Ovary (tissue), 7 donors: ENCODE measurements at regions not wholly inside any gene's neighbourhood (a gene's known extent, or its start where the extent isn't known, plus 50 kb on each side); places are given as distances from the start of the nearest gene placed in this dataset.

ENCODE experiments used
- DNase-seq, 5 donors: peaks; one replicate each; pipeline ENCODE4 v3.0.0-alpha.2; 2019 to 2020
- H3K27ac ChIP-seq, 2 donors: fragments of 200-600 bp; one replicate each; pipeline versions ENCODE4 v1.5.1 to v1.8.0; 2019 to 2022
- H3K27me3 ChIP-seq: fragments of 200-600 bp; one replicate; pipeline ENCODE4 v1.8.0; 2022
- H3K36me3 ChIP-seq: fragments of 200-600 bp; sonication (generic); one replicate; pipeline ENCODE4 v1.5.1; 2019
- H3K4me1 ChIP-seq: one replicate; pipeline ENCODE4 v1.8.1; 2013; ENCODE audit warnings: mild to moderate bottlenecking, moderate library complexity; ENCODE audit not compliant: insufficient read depth
- H3K4me3 ChIP-seq: fragments of 200-600 bp; sonication (generic); one replicate; pipeline ENCODE4 v1.5.1; 2017
- H3K9me3 ChIP-seq, 2 donors: fragments of 200-600 bp in 1 of 2; sonication (generic) in 1 of 2; one replicate each; pipeline versions ENCODE4 v1.5.1 to v1.8.1; 2013 to 2019; ENCODE audit warnings: mild to moderate bottlenecking in 1 of 2, moderate library complexity in 1 of 2
- EP300 ChIP-seq: sonication (generic); formaldehyde crosslinking; IDR thresholded peaks from one replicate; pipeline ENCODE4 v1.6.1; 2017; ENCODE audit warnings: antibody characterized with exemption
- POLR2A ChIP-seq: fragments of 450-650 bp; IDR thresholded peaks from one replicate; pipeline ENCODE4 v1.6.1; 2017; ENCODE audit warnings: antibody characterized with exemption, mild to moderate bottlenecking, moderate library complexity
- WGBS, 3 donors: extraction: QIAGEN DNeasy Blood & Tissue Kit in 1 of 3; methylation state at CpG; one replicate each; pipeline versions ENCODE4 v1.1.5 to v1.1.7; 2013 to 2017; 5-methylcytosine and 5-hydroxymethylcytosine counted together
- intact Hi-C, 4 donors: fragments of 100-400 bp; cut with DNase I; formaldehyde crosslinking; loops; one replicate each; pipeline versions ENCODE4 v1.11.0 to v1.15.1; 2022 to 2023
- TF ChIP-seq, protein P1 (sequence below), 3 donors: fragments of 450-650 bp in 2 of 3; fragments of 200-600 bp in 1 of 3; IDR thresholded peaks; one replicate each; pipeline versions ENCODE4 v1.5.1 to v1.8.0; 2016 to 2022; ENCODE audit warnings: antibody characterized with exemption in 3 of 3, mild to moderate bottlenecking in 1 of 3
- donor health status: DM: no; HTN: no; CAD: no; lungs with moderate emphysema.
- donor health status: DM: no; HTN: no; CAD: no.
- donor health status: Bipolar disorder and iron deficiency.
- donor health status: DM: no; HTN: no; CAD: no.
- donor health status: DM: yes; HTN: yes; CAD: no.

- 95 to 98% (median 98%) methylated on average over 14 of the region's 14 CpGs for WGBS, 3 donors
- no peaks in the 10 kb centered on the region for H3K27me3 ChIP-seq
Measured at GRCh38 chr12:94834036-94834625, 169.4 kb downstream of the NDUFA12 start.

GRCh38 chr12:94832780-94833681, 170.5 kb downstream of the NDUFA12 start:
- no peak for TF ChIP-seq POLR2A
- TF ChIP-seq, protein P1, sequence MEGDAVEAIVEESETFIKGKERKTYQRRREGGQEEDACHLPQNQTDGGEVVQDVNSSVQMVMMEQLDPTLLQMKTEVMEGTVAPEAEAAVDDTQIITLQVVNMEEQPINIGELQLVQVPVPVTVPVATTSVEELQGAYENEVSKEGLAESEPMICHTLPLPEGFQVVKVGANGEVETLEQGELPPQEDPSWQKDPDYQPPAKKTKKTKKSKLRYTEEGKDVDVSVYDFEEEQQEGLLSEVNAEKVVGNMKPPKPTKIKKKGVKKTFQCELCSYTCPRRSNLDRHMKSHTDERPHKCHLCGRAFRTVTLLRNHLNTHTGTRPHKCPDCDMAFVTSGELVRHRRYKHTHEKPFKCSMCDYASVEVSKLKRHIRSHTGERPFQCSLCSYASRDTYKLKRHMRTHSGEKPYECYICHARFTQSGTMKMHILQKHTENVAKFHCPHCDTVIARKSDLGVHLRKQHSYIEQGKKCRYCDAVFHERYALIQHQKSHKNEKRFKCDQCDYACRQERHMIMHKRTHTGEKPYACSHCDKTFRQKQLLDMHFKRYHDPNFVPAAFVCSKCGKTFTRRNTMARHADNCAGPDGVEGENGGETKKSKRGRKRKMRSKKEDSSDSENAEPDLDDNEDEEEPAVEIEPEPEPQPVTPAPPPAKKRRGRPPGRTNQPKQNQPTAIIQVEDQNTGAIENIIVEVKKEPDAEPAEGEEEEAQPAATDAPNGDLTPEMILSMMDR (IDR thresholded peaks at IDR 0.05), result no peak
- no peak for TF ChIP-seq EP300
- H3K4me1 ChIP-seq, result peaks cover 1% of the 10 kb centered on the region
- DNase-seq, result peak; percentile 17 to 60 (median 47)
- intact Hi-C loops, result no loop called here
- peak overlapping the region in 1 of 2 donors; percentile 71 for H3K27ac ChIP-seq
- H3K27me3 ChIP-seq, result no peaks in the 10 kb centered on the region
- H3K36me3 ChIP-seq, result no peaks in the 10 kb centered on the region
- no peaks in the 10 kb centered on the region for H3K9me3 ChIP-seq
- H3K4me3 ChIP-seq, result no peak overlapping the region
- 36 to 47% (median 38%) methylated on average over 15 of the region's 15 CpGs for WGBS, 3 donors

More at GRCh38 chr12:94834036-94834625, 169.4 kb downstream of the NDUFA12 start:
- peaks cover 1% of the 10 kb centered on the region for H3K4me1 ChIP-seq
- H3K9me3 ChIP-seq, result no peaks in the 10 kb centered on the region
- TF ChIP-seq, protein P1 (IDR thresholded peaks at IDR 0.05), result no peak
- TF ChIP-seq EP300, result no peak
- TF ChIP-seq POLR2A, result no peak
- no peaks in the 10 kb centered on the region for H3K36me3 ChIP-seq
- intact Hi-C loops, result no loop called here
- H3K27ac ChIP-seq, result peak overlapping the region in 1 of 2 donors; percentile 71
- no peak for DNase-seq
- no peak overlapping the region for H3K4me3 ChIP-seq

- Histone ChIP-seq H3K36me3 (no peaks in the 10 kb centered on the region), H3K4me3 (no peak overlapping the region), H3K4me1 (peaks cover 1% of the 10 kb centered on the region), H3K9me3 (no peaks in the 10 kb centered on the region), H3K27ac (peak overlapping the region in 1 of 2 donors; percentile 4), H3K27me3 (no peaks in the 10 kb centered on the region)
- intact Hi-C loops, result no loop called here
- TF ChIP-seq, protein P1 (IDR thresholded peaks at IDR 0.05), result no peak
- DNase-seq, result no peak
- WGBS, 3 donors, result 91 to 95% (median 93%) methylated on average over 3 of the region's 3 CpGs
Measured at GRCh38 chr12:94832105-94832504, 171.4 kb downstream of the NDUFA12 start.

DNA sequence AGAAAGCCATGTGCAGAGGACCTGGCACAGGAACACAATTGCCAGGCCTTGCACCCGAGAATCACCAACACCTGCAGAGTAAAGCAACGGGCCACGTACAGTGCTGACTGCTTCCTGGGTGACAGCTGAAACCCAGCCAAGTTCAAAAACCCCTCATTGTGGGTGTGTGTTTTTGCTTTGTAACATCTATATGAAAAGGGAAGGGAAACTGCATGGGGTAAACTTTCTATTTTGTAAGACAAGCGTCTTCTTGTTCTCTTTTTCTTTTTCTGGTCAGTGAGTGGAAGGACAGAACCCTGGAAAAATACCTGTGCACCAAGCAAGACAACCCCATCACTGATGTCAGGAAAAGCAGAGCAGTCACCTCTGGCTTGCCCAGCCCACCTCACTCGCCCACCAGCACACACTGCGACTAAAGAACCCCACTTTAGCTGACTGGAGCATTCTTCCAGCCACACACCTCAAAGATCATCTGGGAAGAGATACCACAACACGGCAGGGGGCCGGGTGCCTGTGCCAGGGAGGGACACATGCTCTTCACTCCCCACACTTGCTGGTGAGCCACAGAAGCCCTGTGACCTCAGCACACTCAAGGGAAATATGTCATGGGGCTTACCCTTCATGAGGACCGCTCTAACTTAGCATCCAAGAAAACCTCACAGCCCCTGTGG, 172.3 kb downstream of the NDUFA12 start:
- no peaks in the 10 kb centered on the region for H3K9me3 ChIP-seq
- H3K4me3 ChIP-seq, result no peak overlapping the region
- no peaks in the 10 kb centered on the region for H3K36me3 ChIP-seq
- DNase-seq, result no peak
- intact Hi-C loops, result no loop called here
- 67 to 78% (median 72%) methylated on average over 9 of the region's 9 CpGs for WGBS, 3 donors
- H3K27ac ChIP-seq, result no peak overlapping the region
- TF ChIP-seq POLR2A, result no peak
- TF ChIP-seq, protein P1 (IDR thresholded peaks at IDR 0.05), result no peak
- no peak for TF ChIP-seq EP300
- H3K4me1 ChIP-seq, result peaks cover 1% of the 10 kb centered on the region
- no peaks in the 10 kb centered on the region for H3K27me3 ChIP-seq
